ENCODE measurements at regions not wholly inside any gene's neighbourhood (a gene's known extent, or its start where the extent isn't known, plus 50 kb on each side); places are given as distances from the start of the nearest gene placed in this dataset.
"Not testable (repeated sequence)": the region's sequence is repeated elsewhere in the genome, so short reads cannot be mapped to it uniquely, and the experiment has no call there.

GRCh38 chr16:29602247-29602625 is 60.8 kb upstream of the SPN start:
- H3K27me3 ChIP-seq (ENCODE audit: control insufficient read depth in 3 of 3, insufficient read depth in 3 of 3, low read length in 2 of 3); H3K27ac ChIP-seq (ENCODE audit: low read depth in 1 of 2, low read length in 1 of 2); H3K9ac ChIP-seq (ENCODE audit: insufficient read depth in 1 of 2, low read length in 2 of 2); H3K36me3 ChIP-seq (ENCODE audit: control insufficient read depth in 4 of 4, insufficient read depth in 4 of 4, low read length in 4 of 4); H3K4me3 ChIP-seq; H3K9me3 ChIP-seq (ENCODE audit: control insufficient read depth in 4 of 4, insufficient read depth in 3 of 4, low read length in 3 of 4); H3K4me1 ChIP-seq (ENCODE audit: control insufficient read depth in 5 of 5, insufficient read depth in 5 of 5, low read length in 5 of 5); ATAC-seq (ENCODE audit: insufficient read depth, low FRiP score): not testable (repeated sequence)
- DNase-seq: peak in 1 of 3 donors; percentile 2
- 83 to 88% methylated on average over 9 of the region's 9 CpGs for WGBS, 2 donors

GRCh38 chr16:29602683-29603088 is 60.4 kb upstream of the SPN start:
- H3K27me3 ChIP-seq (ENCODE audit: control insufficient read depth in 3 of 3, insufficient read depth in 3 of 3, low read length in 2 of 3); H3K9ac ChIP-seq (ENCODE audit: insufficient read depth in 1 of 2, low read length in 2 of 2); H3K4me1 ChIP-seq (ENCODE audit: control insufficient read depth in 5 of 5, insufficient read depth in 5 of 5, low read length in 5 of 5); H3K27ac ChIP-seq (ENCODE audit: low read depth in 1 of 2, low read length in 1 of 2); ATAC-seq (ENCODE audit: insufficient read depth, low FRiP score); H3K4me3 ChIP-seq; H3K9me3 ChIP-seq (ENCODE audit: control insufficient read depth in 4 of 4, insufficient read depth in 3 of 4, low read length in 3 of 4); H3K36me3 ChIP-seq (ENCODE audit: control insufficient read depth in 4 of 4, insufficient read depth in 4 of 4, low read length in 4 of 4): not testable (repeated sequence)
- peak in 1 of 3 donors; percentile 1 for DNase-seq
- 64 to 84% methylated on average over 5 to 6 of the region's 6 CpGs for WGBS, 2 donors

- DNase-seq: not testable (repeated sequence)
Observed at GRCh38 chr16:29604631-29605549, 58.2 kb upstream of the SPN start.

GRCh38 chr16:29605593-29606205 is 57.3 kb upstream of the SPN start:
- WGBS, 2 donors: 79 to 90% methylated on average over 16 of the region's 16 CpGs
- not testable (repeated sequence) for H3K9me3 ChIP-seq (ENCODE audit: control insufficient read depth in 4 of 4, insufficient read depth in 3 of 4, low read length in 3 of 4); H3K9ac ChIP-seq (ENCODE audit: insufficient read depth in 1 of 2, low read length in 2 of 2); ATAC-seq (ENCODE audit: insufficient read depth, low FRiP score); H3K27me3 ChIP-seq (ENCODE audit: control insufficient read depth in 3 of 3, insufficient read depth in 3 of 3, low read length in 2 of 3); H3K4me3 ChIP-seq; DNase-seq; H3K4me1 ChIP-seq (ENCODE audit: control insufficient read depth in 5 of 5, insufficient read depth in 5 of 5, low read length in 5 of 5); H3K36me3 ChIP-seq (ENCODE audit: control insufficient read depth in 4 of 4, insufficient read depth in 4 of 4, low read length in 4 of 4); H3K27ac ChIP-seq (ENCODE audit: low read depth in 1 of 2, low read length in 1 of 2)

More at GRCh38 chr16:29604631-29605549, 58.2 kb upstream of the SPN start:
- not testable (repeated sequence) for H3K27me3 ChIP-seq (ENCODE audit: control insufficient read depth in 3 of 3, insufficient read depth in 3 of 3, low read length in 2 of 3); ATAC-seq (ENCODE audit: insufficient read depth, low FRiP score); H3K4me1 ChIP-seq (ENCODE audit: control insufficient read depth in 5 of 5, insufficient read depth in 5 of 5, low read length in 5 of 5); H3K9me3 ChIP-seq (ENCODE audit: control insufficient read depth in 4 of 4, insufficient read depth in 3 of 4, low read length in 3 of 4); H3K36me3 ChIP-seq (ENCODE audit: control insufficient read depth in 4 of 4, insufficient read depth in 4 of 4, low read length in 4 of 4); H3K9ac ChIP-seq (ENCODE audit: insufficient read depth in 1 of 2, low read length in 2 of 2); H3K4me3 ChIP-seq; H3K27ac ChIP-seq (ENCODE audit: low read depth in 1 of 2, low read length in 1 of 2)
- WGBS, 2 donors: 66 to 80% methylated on average over 15 to 21 of the region's 21 CpGs

DNA sequence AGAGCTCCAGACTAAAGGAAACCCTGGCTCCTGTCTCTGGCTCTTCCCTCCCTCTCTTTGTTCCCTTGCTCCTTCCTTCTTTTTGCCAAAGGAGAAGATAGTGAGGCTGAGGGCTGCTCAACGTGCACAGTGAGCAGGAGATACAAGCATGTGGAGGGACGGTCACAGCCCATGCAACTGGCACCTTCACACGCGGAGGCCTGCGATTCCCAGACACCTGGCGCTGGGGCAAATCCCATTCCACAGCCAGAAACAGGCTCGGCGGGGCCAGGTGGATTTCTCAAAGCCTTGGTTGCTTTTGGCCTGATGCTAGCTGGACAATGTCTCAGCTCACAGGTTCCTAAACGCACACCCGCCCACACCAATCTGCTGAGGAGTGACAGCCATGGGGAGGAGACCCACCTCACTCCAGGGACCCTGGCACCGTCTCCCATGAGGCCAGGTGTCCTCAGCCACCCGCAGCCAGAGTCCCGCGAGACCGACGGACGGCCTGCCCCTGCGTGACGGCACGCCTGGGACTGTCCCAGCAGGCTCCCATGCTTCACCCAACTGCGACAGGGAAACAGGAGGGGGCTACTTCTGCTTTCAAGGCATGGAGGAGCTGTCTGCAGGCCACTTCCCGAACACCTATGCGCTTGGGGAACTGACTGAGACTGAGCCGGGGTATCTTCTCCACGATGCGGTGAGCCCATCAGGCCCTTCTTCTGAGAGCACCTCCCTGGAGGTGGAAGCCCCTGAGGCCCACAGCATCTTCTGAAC is 56.2 kb upstream of the SPN start:
- not testable (repeated sequence) for DNase-seq

DNA sequence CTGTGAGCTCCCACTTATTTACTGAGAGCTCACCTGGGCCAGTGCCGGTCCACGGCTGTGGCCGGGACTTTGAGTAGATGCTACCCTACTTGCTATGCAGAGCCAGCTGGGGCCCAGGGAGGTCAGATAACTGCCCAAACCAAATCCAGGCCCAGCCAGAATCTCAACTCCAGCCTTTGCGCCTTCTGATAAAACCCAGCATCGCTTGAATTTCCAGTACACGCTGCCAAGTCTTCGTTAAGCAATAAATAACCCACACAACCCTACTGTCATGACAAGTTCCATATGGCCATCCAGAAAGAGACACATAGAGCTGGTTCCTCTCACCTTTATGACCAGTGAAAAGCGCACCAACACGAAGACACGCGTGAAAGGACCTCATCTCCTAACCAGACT is 55.6 kb upstream of the SPN start:
- H3K9ac ChIP-seq (ENCODE audit: insufficient read depth in 1 of 2, low read length in 2 of 2); ATAC-seq (ENCODE audit: insufficient read depth, low FRiP score); H3K27ac ChIP-seq (ENCODE audit: low read depth in 1 of 2, low read length in 1 of 2); H3K27me3 ChIP-seq (ENCODE audit: control insufficient read depth in 3 of 3, insufficient read depth in 3 of 3, low read length in 2 of 3); H3K4me3 ChIP-seq; H3K4me1 ChIP-seq (ENCODE audit: control insufficient read depth in 5 of 5, insufficient read depth in 5 of 5, low read length in 5 of 5); H3K9me3 ChIP-seq (ENCODE audit: control insufficient read depth in 4 of 4, insufficient read depth in 3 of 4, low read length in 3 of 4); H3K36me3 ChIP-seq (ENCODE audit: control insufficient read depth in 4 of 4, insufficient read depth in 4 of 4, low read length in 4 of 4): not testable (repeated sequence)
- WGBS, 2 donors: 71 to 82% methylated on average over 11 of the region's 11 CpGs
- DNase-seq: peak in 2 of 3 donors; percentile 50 to 69

More for the DNA sequence above, 56.2 kb upstream of the SPN start:
- not testable (repeated sequence) for H3K27me3 ChIP-seq (ENCODE audit: control insufficient read depth in 3 of 3, insufficient read depth in 3 of 3, low read length in 2 of 3); H3K36me3 ChIP-seq (ENCODE audit: control insufficient read depth in 4 of 4, insufficient read depth in 4 of 4, low read length in 4 of 4); H3K9me3 ChIP-seq (ENCODE audit: control insufficient read depth in 4 of 4, insufficient read depth in 3 of 4, low read length in 3 of 4); H3K4me1 ChIP-seq (ENCODE audit: control insufficient read depth in 5 of 5, insufficient read depth in 5 of 5, low read length in 5 of 5); H3K27ac ChIP-seq (ENCODE audit: low read depth in 1 of 2, low read length in 1 of 2); ATAC-seq (ENCODE audit: insufficient read depth, low FRiP score); H3K9ac ChIP-seq (ENCODE audit: insufficient read depth in 1 of 2, low read length in 2 of 2); H3K4me3 ChIP-seq
- 67 to 87% methylated on average over 20 to 25 of the region's 26 CpGs for whole genome bisulfite sequencing, 2 donors

- ATAC-seq (ENCODE audit: insufficient read depth, low FRiP score) (peak; percentile 32), DNase-seq (peak in 2 of 3 donors; percentile 4 to 15)
- H3K36me3 ChIP-seq (ENCODE audit: control insufficient read depth in 4 of 4, insufficient read depth in 4 of 4, low read length in 4 of 4); H3K9ac ChIP-seq (ENCODE audit: insufficient read depth in 1 of 2, low read length in 2 of 2); H3K9me3 ChIP-seq (ENCODE audit: control insufficient read depth in 4 of 4, insufficient read depth in 3 of 4, low read length in 3 of 4); H3K4me1 ChIP-seq (ENCODE audit: control insufficient read depth in 5 of 5, insufficient read depth in 5 of 5, low read length in 5 of 5); H3K27me3 ChIP-seq (ENCODE audit: control insufficient read depth in 3 of 3, insufficient read depth in 3 of 3, low read length in 2 of 3): not testable (repeated sequence)
- 1 to 5% methylated on average over 32 to 40 of the region's 48 CpGs for WGBS, 2 donors
- H3K27ac ChIP-seq (ENCODE audit: low read depth in 1 of 2, low read length in 1 of 2): peak overlapping the region in 1 of 2 donors; percentile 3
- peak overlapping the region; percentile 44 for H3K4me3 ChIP-seq
Observed at GRCh38 chr16:29612381-29613306, 50.4 kb upstream of the SPN start.
